Fibroblast of the aortic adventitia (primary cell): ENCODE measurements at regions not wholly inside any gene's neighbourhood (a gene's known extent, or its start where the extent isn't known, plus 50 kb on each side); places are given as distances from the start of the nearest gene placed in this dataset.

Source experiments
- DNase-seq: peaks from one replicate; pipeline ENCODE4 v3.0.0-alpha.2; 2010; ENCODE audit warnings: low read depth
- H3K4me3 ChIP-seq: 2 replicates; pipeline ENCODE4 v1.5.1; 2011; ENCODE audit warnings: low read depth, mild to moderate bottlenecking, control low read depth, low read length, moderate library complexity
- TF ChIP-seq, protein P1 (sequence below): IDR thresholded peaks from 2 replicates; pipeline ENCODE4 v1.5.1; 2011; ENCODE audit warnings: mild to moderate bottlenecking, low read length, control low read depth, inconsistent platforms; ENCODE audit not compliant: insufficient read depth

DNA sequence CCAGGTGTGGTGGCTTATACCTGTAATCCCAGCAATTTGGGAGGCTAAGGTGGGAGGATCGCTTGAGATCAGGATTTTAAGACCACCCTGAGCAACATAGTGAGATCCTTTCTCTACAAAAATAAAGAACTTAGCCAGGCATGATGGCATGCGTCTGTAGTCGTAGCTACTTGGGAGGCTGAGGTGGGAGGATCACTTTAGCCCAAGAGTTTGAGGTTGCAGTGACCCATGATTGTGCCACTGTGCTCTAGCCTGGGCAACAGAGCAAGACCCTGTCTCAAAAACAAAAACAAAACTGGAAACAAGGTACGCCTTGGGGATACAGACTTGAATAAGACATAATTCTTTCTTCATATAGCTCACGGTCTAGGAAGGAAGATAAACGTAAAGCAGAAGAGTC, 63.1 kb upstream of the GRAMD1B start:
- DNase-seq = no peak
- TF ChIP-seq, protein P1, sequence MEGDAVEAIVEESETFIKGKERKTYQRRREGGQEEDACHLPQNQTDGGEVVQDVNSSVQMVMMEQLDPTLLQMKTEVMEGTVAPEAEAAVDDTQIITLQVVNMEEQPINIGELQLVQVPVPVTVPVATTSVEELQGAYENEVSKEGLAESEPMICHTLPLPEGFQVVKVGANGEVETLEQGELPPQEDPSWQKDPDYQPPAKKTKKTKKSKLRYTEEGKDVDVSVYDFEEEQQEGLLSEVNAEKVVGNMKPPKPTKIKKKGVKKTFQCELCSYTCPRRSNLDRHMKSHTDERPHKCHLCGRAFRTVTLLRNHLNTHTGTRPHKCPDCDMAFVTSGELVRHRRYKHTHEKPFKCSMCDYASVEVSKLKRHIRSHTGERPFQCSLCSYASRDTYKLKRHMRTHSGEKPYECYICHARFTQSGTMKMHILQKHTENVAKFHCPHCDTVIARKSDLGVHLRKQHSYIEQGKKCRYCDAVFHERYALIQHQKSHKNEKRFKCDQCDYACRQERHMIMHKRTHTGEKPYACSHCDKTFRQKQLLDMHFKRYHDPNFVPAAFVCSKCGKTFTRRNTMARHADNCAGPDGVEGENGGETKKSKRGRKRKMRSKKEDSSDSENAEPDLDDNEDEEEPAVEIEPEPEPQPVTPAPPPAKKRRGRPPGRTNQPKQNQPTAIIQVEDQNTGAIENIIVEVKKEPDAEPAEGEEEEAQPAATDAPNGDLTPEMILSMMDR = no peak
- no peak overlapping the region for H3K4me3 ChIP-seq

DNA sequence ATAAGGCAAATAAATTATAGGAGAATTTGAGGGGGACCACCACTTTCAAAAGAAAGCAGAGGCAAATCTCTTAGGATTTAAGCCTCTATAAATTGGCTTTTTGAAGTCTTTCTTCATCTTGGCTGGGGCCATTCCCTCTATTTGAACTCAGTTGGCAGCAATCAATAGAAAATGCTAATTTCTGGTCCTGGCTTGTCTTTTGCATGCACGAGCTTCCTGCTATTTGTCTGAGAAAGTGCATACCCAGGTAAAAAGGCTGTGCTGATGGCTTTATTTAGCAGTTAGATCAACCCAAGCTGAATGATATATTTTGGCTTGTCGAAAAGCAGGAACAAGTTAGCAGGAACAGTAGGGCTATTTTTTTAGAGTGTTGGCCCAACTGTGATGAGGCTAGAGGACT, 64.1 kb upstream of the GRAMD1B start:
- no peak for DNase-seq
- TF ChIP-seq, protein P1 = no peak
- no peak overlapping the region for H3K4me3 ChIP-seq

DNA sequence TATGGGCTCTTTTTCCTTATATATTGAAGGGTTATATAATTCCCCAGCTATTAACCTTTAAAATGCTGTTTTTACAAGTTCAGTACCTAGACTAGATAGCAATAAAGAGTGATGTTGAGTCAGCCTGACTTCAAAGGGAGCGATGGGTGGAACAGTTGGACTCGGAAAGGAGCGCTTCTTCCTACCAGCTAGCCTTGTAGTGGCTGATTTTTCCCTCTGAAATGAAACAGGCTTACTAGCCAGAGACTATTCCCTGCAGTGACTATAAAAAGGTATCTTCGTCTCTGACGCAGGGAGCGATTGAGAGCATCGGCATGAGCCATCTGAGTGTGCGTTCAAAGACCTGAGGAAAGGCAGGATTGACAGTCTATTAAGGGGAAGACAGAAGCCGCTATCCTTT, 66.0 kb upstream of the GRAMD1B start:
- no peak for DNase-seq
- TF ChIP-seq, protein P1 = no peak

DNA sequence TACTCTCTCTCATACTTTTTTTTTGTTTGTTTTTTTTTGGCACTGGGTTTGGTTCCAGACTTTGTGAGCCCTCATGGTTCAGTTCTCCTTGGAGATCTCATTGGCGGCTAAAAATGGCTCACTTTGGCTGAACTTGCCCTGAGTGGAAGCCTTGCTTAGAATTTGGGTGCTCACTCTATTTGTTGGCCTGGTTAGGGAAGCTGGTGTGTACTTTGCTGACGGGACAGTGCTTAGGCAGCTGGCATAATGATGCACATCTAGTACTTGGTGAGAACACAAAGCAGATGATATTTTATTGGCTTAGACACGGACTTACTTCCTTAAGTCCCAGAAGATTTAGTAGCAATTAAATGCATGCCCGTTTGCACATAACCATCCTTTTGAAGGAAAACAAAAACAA, 66.5 kb upstream of the GRAMD1B start:
- DNase-seq = no peak
- H3K4me3 ChIP-seq = no peak overlapping the region
- TF ChIP-seq, protein P1 = no peak

More for the DNA sequence above, 66.0 kb upstream of the GRAMD1B start:
- H3K4me3 ChIP-seq = no peak overlapping the region

DNA sequence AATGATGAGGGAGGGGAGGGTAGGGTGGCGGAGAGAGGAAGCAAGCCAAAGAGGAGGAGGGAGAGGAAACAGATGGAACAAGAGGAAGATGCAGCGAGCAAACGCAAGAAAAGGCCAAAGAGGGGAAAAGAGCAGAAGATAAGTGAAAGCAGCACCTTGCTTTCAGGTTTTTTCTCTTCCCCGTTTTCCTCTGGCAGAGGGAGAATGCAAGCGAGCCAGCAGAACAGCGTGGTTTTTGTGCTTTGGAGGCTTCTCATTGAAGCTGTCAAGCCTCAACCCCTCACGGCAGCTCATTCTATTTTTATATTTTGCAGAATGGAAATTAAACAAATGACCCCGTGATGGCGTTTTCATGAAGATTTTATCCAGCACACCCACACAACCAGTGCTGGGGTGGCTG, 67.1 kb upstream of the GRAMD1B start:
- TF ChIP-seq, protein P1 = no peak
- H3K4me3 ChIP-seq = no peak overlapping the region
- no peak for DNase-seq

DNA sequence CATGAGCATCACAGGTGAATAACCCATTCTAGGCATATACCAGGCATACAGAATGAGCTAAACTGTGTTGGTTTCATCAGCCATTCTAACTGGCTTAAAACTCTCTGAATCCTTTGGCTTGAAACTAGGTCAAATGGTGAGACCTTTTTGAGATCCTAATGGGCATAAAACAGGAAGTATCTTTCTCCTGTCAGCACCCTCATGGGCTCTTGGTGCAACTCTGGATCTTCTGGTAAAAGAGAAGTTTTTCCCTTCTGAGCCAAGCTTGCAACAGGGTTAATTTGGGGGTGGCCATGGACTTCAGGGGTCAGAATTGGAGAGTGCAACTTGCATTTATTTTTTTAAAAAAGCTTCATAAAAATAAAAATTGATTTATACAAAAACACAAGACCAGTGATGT, 67.9 kb upstream of the GRAMD1B start:
- DNase-seq = no peak
- TF ChIP-seq, protein P1 = no peak
- no peak overlapping the region for H3K4me3 ChIP-seq

DNA sequence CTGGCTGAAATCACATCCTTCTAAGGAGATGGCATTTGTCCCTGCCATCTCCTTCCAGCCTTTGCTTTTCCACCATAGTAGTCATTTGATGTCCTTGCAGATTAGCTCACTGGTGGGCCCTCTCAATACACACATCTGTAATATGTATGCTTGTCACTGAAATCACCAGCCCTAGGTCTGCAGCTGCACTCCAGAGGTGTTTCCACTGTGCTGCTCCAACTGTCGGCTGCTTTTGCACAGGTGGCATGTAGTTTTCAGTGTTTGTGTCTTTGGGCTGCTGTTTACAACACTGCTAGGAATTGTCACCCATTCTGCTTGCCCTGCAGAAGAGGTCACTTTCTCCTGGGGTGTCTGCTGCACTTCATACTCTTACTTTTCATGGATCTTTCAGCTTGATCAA, 69.0 kb upstream of the GRAMD1B start:
- no peak overlapping the region for H3K4me3 ChIP-seq
- TF ChIP-seq, protein P1 = no peak

More for the DNA sequence above, 69.0 kb upstream of the GRAMD1B start:
- no peak for DNase-seq
